ENCODE measurements at regions not wholly inside any gene's neighbourhood (a gene's known extent, or its start where the extent isn't known, plus 50 kb on each side); places are given as distances from the start of the nearest gene placed in this dataset.

GRCh38 chr18:26746826-26747475 is 118.6 kb downstream of the AQP4 start:
- TF ChIP-seq CTCF (IDR thresholded peaks at IDR 0.05) (no peak), POLR2A (IDR thresholded peaks at IDR 0.05) (no peak), POLR2AphosphoS5 (IDR thresholded peaks at IDR 0.05) (no peak), EP300 (IDR thresholded peaks at IDR 0.05) (no peak)
